GM12878 (cell line): ENCODE measurements at regions not wholly inside any gene's neighbourhood (a gene's known extent, or its start where the extent isn't known, plus 50 kb on each side); places are given as distances from the start of the nearest gene placed in this dataset.

Source experiments
- GABPA ChIP-seq: IDR thresholded peaks from 2 replicates; pipeline ENCODE4 v1.6.1; 2014; ENCODE audit warnings: antibody characterized with exemption, low read depth, mild to moderate bottlenecking, inconsistent platforms
- NR2C2 ChIP-seq: IDR thresholded peaks from 2 replicates; pipeline ENCODE4 v1.6.1; 2011; ENCODE audit warnings: borderline replicate concordance, low read depth; ENCODE audit not compliant: control insufficient read depth, insufficient read length
- POLR2AphosphoS2 ChIP-seq: IDR thresholded peaks from 2 replicates; pipeline ENCODE4 v1.6.1; 2011; ENCODE audit warnings: low read depth, mild to moderate bottlenecking, low read length, improper control_type of control experiment, moderate library complexity
- RBBP5 ChIP-seq: fragments of 200-600 bp; sonication (generic); conservative IDR thresholded peaks from 2 replicates; pipeline ENCODE4 v1.6.1; 2016
- STAT3 ChIP-seq: IDR thresholded peaks from 2 replicates; pipeline ENCODE4 v1.6.1; 2011; ENCODE audit warnings: low read depth, low read length, improper control_type of control experiment
- TCF12 ChIP-seq: IDR thresholded peaks from 2 replicates; pipeline ENCODE4 v1.6.1; 2011; ENCODE audit warnings: low read depth, mild to moderate bottlenecking, low read length
- TF ChIP-seq, protein P1 (sequence below): IDR thresholded peaks from 2 replicates; pipeline ENCODE4 v1.6.1; 2012; ENCODE audit warnings: improper control_type of control experiment, low read depth, low read length; ENCODE audit not compliant: insufficient replicate concordance
- TF ChIP-seq, protein P2 (sequence below): IDR thresholded peaks from 2 replicates; pipeline ENCODE4 v1.6.1; 2012; ENCODE audit warnings: low read depth, low read length, improper control_type of control experiment
- TF ChIP-seq, protein P3 (sequence below): fragments of 450-650 bp; IDR thresholded peaks from 2 replicates; pipeline ENCODE4 v1.6.1; 2017; ENCODE audit warnings: borderline replicate concordance
- TF ChIP-seq, protein P4 (sequence below): fragments of 450-650 bp; IDR thresholded peaks from 2 replicates; pipeline ENCODE4 v1.6.1; 2018; ENCODE audit warnings: mild to moderate bottlenecking, low read depth, moderate library complexity; ENCODE audit not compliant: partially characterized antibody

DNA sequence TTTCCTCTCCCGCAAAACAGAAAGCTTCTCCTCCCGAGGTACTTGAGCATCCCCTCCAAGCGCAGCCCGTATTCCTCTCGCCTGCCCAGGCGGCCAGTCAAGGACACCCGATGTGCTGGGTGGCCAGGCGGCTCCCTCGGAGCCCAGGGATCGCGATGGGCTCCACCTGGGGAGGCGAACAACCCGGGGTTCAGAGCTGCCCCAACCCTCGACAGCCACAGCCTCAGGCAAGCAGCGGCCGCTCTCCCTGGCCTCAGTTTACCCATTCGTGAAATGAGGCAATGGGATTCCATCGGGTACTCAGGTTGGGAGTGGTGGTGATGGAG, 147.4 kb downstream of the CYP26A1 start (continued):
- TF ChIP-seq, protein P1, sequence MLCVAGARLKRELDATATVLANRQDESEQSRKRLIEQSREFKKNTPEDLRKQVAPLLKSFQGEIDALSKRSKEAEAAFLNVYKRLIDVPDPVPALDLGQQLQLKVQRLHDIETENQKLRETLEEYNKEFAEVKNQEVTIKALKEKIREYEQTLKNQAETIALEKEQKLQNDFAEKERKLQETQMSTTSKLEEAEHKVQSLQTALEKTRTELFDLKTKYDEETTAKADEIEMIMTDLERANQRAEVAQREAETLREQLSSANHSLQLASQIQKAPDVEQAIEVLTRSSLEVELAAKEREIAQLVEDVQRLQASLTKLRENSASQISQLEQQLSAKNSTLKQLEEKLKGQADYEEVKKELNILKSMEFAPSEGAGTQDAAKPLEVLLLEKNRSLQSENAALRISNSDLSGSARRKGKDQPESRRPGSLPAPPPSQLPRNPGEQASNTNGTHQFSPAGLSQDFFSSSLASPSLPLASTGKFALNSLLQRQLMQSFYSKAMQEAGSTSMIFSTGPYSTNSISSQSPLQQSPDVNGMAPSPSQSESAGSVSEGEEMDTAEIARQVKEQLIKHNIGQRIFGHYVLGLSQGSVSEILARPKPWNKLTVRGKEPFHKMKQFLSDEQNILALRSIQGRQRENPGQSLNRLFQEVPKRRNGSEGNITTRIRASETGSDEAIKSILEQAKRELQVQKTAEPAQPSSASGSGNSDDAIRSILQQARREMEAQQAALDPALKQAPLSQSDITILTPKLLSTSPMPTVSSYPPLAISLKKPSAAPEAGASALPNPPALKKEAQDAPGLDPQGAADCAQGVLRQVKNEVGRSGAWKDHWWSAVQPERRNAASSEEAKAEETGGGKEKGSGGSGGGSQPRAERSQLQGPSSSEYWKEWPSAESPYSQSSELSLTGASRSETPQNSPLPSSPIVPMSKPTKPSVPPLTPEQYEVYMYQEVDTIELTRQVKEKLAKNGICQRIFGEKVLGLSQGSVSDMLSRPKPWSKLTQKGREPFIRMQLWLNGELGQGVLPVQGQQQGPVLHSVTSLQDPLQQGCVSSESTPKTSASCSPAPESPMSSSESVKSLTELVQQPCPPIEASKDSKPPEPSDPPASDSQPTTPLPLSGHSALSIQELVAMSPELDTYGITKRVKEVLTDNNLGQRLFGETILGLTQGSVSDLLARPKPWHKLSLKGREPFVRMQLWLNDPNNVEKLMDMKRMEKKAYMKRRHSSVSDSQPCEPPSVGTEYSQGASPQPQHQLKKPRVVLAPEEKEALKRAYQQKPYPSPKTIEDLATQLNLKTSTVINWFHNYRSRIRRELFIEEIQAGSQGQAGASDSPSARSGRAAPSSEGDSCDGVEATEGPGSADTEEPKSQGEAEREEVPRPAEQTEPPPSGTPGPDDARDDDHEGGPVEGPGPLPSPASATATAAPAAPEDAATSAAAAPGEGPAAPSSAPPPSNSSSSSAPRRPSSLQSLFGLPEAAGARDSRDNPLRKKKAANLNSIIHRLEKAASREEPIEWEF: no peak
- TF ChIP-seq RBBP5 (no peak), NR2C2 (no peak), POLR2AphosphoS2 (no peak), GABPA (no peak), STAT3 (no peak), TCF12 (no peak)
- TF ChIP-seq, protein P2, sequence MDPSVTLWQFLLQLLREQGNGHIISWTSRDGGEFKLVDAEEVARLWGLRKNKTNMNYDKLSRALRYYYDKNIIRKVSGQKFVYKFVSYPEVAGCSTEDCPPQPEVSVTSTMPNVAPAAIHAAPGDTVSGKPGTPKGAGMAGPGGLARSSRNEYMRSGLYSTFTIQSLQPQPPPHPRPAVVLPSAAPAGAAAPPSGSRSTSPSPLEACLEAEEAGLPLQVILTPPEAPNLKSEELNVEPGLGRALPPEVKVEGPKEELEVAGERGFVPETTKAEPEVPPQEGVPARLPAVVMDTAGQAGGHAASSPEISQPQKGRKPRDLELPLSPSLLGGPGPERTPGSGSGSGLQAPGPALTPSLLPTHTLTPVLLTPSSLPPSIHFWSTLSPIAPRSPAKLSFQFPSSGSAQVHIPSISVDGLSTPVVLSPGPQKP: no peak
- TF ChIP-seq, protein P3, sequence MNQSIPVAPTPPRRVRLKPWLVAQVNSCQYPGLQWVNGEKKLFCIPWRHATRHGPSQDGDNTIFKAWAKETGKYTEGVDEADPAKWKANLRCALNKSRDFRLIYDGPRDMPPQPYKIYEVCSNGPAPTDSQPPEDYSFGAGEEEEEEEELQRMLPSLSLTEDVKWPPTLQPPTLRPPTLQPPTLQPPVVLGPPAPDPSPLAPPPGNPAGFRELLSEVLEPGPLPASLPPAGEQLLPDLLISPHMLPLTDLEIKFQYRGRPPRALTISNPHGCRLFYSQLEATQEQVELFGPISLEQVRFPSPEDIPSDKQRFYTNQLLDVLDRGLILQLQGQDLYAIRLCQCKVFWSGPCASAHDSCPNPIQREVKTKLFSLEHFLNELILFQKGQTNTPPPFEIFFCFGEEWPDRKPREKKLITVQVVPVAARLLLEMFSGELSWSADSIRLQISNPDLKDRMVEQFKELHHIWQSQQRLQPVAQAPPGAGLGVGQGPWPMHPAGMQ: no peak
- TF ChIP-seq, protein P4, sequence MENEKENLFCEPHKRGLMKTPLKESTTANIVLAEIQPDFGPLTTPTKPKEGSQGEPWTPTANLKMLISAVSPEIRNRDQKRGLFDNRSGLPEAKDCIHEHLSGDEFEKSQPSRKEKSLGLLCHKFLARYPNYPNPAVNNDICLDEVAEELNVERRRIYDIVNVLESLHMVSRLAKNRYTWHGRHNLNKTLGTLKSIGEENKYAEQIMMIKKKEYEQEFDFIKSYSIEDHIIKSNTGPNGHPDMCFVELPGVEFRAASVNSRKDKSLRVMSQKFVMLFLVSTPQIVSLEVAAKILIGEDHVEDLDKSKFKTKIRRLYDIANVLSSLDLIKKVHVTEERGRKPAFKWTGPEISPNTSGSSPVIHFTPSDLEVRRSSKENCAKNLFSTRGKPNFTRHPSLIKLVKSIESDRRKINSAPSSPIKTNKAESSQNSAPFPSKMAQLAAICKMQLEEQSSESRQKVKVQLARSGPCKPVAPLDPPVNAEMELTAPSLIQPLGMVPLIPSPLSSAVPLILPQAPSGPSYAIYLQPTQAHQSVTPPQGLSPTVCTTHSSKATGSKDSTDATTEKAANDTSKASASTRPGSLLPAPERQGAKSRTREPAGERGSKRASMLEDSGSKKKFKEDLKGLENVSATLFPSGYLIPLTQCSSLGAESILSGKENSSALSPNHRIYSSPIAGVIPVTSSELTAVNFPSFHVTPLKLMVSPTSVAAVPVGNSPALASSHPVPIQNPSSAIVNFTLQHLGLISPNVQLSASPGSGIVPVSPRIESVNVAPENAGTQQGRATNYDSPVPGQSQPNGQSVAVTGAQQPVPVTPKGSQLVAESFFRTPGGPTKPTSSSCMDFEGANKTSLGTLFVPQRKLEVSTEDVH: no peak
